ENCODE measurements at regions not wholly inside any gene's neighbourhood (a gene's known extent, or its start where the extent isn't known, plus 50 kb on each side); places are given as distances from the start of the nearest gene placed in this dataset.

GRCh38 chr6:3943331-3943765 lies 94.2 kb downstream of the FAM50B start:
- H3K36me3 ChIP-seq: no peaks in the 10 kb centered on the region
- 7 to 8% methylated on average over 12 of the region's 12 CpGs for WGBS, 2 donors
- no peak for TF ChIP-seq CTCF (IDR thresholded peaks at IDR 0.05)
- DNase-seq (peak; percentile 43 to 49), ATAC-seq (peak in 1 of 8 donors; percentile 14)
- no peak overlapping the region for H3K4me3 ChIP-seq
- peaks cover 0 to 8% (median 0%) of the 10 kb centered on the region in 9 donors for H3K4me1 ChIP-seq
- H3K27ac ChIP-seq: no peak overlapping the region
- no peaks in the 10 kb centered on the region for H3K9me3 ChIP-seq
- intact Hi-C loops (cut with DNase I): loop anchor here in 1 of 10 donors (5.0 kb wide), 1 partner anchor 34 kb away; no protein-coding TSS in a partner anchor
- peaks cover 0 to 31% (median 0%) of the 10 kb centered on the region in 7 donors for H3K27me3 ChIP-seq

GRCh38 chr6:3944246-3944645 lies 95.1 kb downstream of the FAM50B start:
- Histone ChIP-seq H3K36me3 (no peaks in the 10 kb centered on the region), H3K27ac (no peak overlapping the region), H3K27me3 (peaks cover 0 to 31% (median 0%) of the 10 kb centered on the region in 7 donors), H3K4me3 (no peak overlapping the region), H3K9me3 (no peaks in the 10 kb centered on the region), H3K4me1 (peaks cover 0 to 8% (median 0%) of the 10 kb centered on the region in 9 donors)
- TF ChIP-seq CTCF (IDR thresholded peaks at IDR 0.05): no peak
- no peak for DNase-seq
- no peak for ATAC-seq
- intact Hi-C loops (cut with DNase I): loop anchor here in 1 of 10 donors (5.0 kb wide), 1 partner anchor 33 kb away; no protein-coding TSS in a partner anchor
- 86 to 89% methylated on average over 5 of the region's 5 CpGs for WGBS, 2 donors

GRCh38 chr6:3946778-3947177 lies 97.6 kb downstream of the FAM50B start:
- H3K9me3 ChIP-seq: peaks cover 0 to 8% (median 0%) of the 10 kb centered on the region in 11 donors
- intact Hi-C loops (cut with DNase I): no loop called here
- H3K36me3 ChIP-seq: no peaks in the 10 kb centered on the region
- peaks cover 0 to 8% (median 0%) of the 10 kb centered on the region in 9 donors for H3K4me1 ChIP-seq
- TF ChIP-seq CTCF (IDR thresholded peaks at IDR 0.05): no peak
- DNase-seq (no peak), ATAC-seq (peak in 4 of 8 donors; percentile 31 to 69 (median 46))
- 67 to 72% methylated on average over 12 of the region's 12 CpGs for WGBS, 2 donors
- H3K27me3 ChIP-seq: peaks cover 0 to 27% (median 0%) of the 10 kb centered on the region in 7 donors
- H3K4me3 ChIP-seq: peak overlapping the region in 1 of 10 donors; percentile 11
- H3K27ac ChIP-seq: no peak overlapping the region

- Histone ChIP-seq H3K4me3 (no peak overlapping the region), H3K9me3 (peaks cover 0 to 8% (median 0%) of the 10 kb centered on the region in 11 donors), H3K27ac (no peak overlapping the region), H3K4me1 (no peaks in the 10 kb centered on the region), H3K36me3 (no peaks in the 10 kb centered on the region), H3K27me3 (peaks cover 0 to 24% (median 0%) of the 10 kb centered on the region in 7 donors)
- intact Hi-C loops (cut with DNase I): no loop called here
- ATAC-seq (no peak), DNase-seq (no peak)
- WGBS, 2 donors: 88 to 94% methylated on average over 4 of the region's 4 CpGs
- TF ChIP-seq CTCF (IDR thresholded peaks at IDR 0.05): no peak
Observed at GRCh38 chr6:3948866-3949265, 99.7 kb downstream of the FAM50B start.

Data from heart right ventricle (tissue), 16 donors.